Activated naive CD4-positive, alpha-beta T cell treated with anti-CD3 and anti-CD28 coated beads, Interleukin-2, amount 50 U/mL, for 72 hours (primary cell): ENCODE measurements at regions not wholly inside any gene's neighbourhood (a gene's known extent, or its start where the extent isn't known, plus 50 kb on each side); places are given as distances from the start of the nearest gene placed in this dataset.

Experiments
- ATAC-seq, 2 donors: fragments of 150-1000 bp; cut with Tn5 transposase; 2 replicates each; pipeline ENCODE4 v1.10.0; 2021; ENCODE audit warnings: mild to moderate bottlenecking in 2 of 2, moderate library complexity in 2 of 2
- DNase-seq, 2 donors: peaks; one replicate each; pipeline ENCODE4 v3.0.0; 2021 to 2022; ENCODE audit warnings: low spot score in 2 of 2
- H3K27ac Mint-ChIP-seq, 2 donors: one replicate each; pipeline ENCODE4 v1.8.0; 2022; ENCODE audit warnings: mild to moderate bottlenecking in 2 of 2, mixed read lengths in 2 of 2
- H3K36me3 Mint-ChIP-seq, 2 donors: one replicate each; pipeline ENCODE4 v1.8.0; 2022; ENCODE audit warnings: mixed read lengths in 2 of 2
- H3K9me3 Mint-ChIP-seq, 2 donors: one replicate each; pipeline ENCODE4 v1.8.0; 2022; ENCODE audit warnings: mixed read lengths in 2 of 2

DNA sequence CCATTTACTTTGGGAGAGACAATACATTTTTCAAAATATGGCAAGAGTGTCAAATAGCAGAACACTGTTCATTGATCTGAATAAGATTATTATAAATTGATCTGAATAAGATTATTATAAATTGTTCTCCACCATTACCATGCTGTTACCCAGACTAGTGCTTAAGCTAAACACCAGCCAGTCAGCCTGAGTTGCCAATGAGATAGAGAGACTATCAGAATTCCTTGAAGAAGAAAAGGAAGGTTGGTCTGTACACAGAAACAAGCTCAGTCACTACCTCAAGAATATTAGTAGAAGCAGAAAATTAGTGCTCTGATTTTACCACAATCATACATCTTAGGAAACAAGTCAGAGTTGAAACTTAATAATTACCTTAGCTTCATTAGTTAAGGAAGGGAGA, 469.8 kb downstream of the FOXG1 start:
- ATAC-seq (no peak), DNase-seq (no peak)
- peaks cover 4 to 5% of the 10 kb centered on the region in 2 donors for H3K9me3 Mint-ChIP-seq
- no peaks in the 10 kb centered on the region for H3K36me3 Mint-ChIP-seq
- no peak overlapping the region for H3K27ac Mint-ChIP-seq

DNA sequence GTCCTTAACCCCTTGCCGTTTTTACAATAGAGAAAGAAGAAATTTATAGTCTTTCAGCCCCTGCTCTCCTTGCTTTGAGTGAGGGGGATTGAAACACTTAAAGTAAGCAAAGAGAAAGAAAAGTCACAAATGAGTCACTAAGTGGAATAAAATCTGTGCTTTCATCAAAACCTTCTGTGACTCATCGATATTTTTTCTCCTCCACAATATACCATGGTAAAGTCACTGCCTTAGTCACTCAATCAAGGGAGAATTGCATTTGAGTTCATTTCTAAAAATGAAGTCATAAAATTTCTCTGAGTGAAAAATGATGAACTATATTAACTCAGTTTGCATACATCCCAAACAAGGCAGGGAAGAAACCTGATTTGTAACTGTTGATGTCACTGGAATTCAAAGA, 470.3 kb downstream of the FOXG1 start:
- ATAC-seq (no peak), DNase-seq (no peak)
- peaks cover 4 to 5% of the 10 kb centered on the region in 2 donors for H3K9me3 Mint-ChIP-seq
- H3K36me3 Mint-ChIP-seq: no peaks in the 10 kb centered on the region
- H3K27ac Mint-ChIP-seq: no peak overlapping the region

DNA sequence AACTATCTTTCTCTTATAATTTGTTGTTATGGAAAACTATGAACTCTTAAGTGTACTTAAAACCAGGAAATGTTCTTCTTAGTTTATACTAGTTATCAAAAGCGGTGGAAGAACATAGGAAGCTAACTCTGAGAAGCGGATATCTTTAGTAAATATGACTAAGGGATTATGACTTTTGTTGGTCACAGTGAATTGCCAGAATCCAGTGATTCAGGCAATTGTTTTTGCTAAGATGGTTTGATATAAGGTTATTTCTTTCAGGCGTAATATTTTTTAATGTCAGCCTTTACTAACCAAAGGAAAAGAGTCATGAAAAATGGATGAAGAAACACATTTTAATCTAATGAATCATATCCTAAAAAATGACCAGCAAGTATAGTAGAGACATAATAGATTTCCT, 473.5 kb downstream of the FOXG1 start:
- Mint-ChIP-seq H3K27ac (no peak overlapping the region), H3K36me3 (no peaks in the 10 kb centered on the region), H3K9me3 (peaks cover 8 to 16% of the 10 kb centered on the region in 2 donors)
- DNase-seq (no peak), ATAC-seq (no peak)

DNA sequence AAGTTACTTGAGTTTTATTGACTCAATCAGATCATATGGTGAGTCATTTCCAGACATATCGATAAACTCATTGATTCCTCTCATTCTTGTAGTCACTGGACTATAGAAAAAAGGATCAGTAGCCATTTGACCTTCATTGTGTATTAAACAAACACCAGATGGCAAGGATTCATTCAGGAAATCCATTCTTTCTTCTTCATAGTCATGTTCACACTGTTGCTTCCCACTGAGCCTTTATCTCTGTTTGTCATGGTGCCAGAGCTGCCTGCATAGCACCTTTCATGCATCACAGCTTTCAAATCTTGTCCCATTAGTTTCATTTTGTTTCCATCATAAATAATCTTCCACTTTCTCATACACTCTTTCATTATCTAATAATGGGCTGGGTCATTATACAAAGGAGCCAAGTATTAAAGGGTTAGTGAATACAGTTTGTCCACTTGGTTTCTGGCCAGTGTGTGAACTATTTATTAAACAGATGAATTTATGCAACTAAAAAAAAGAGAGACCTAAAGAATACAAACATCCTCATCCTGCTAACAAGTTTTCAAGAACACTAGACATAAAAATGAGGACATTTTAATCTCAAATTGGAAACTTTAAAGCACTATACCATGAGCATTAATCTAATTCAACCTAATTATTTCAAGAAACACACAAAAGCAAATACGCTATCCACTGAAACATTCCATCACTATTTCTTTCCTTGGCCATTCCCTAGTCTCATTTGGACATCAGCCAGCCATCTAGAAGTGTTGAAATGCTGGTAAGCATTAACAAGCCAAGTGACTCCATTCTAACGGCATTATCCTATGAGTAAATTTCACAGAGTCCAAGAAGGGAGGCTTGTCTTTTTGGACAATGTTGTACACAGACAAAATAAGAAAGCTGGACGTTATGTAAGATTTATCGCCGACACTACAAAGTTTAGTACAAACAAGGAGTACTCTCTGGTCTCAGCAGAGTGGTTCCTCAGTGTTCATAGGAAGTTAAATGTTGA, 476.5 kb downstream of the FOXG1 start:
- H3K27ac Mint-ChIP-seq: no peak overlapping the region
- H3K36me3 Mint-ChIP-seq: no peaks in the 10 kb centered on the region
- H3K9me3 Mint-ChIP-seq: peaks cover 17 to 31% of the 10 kb centered on the region in 2 donors
- ATAC-seq (no peak), DNase-seq (no peak)

DNA sequence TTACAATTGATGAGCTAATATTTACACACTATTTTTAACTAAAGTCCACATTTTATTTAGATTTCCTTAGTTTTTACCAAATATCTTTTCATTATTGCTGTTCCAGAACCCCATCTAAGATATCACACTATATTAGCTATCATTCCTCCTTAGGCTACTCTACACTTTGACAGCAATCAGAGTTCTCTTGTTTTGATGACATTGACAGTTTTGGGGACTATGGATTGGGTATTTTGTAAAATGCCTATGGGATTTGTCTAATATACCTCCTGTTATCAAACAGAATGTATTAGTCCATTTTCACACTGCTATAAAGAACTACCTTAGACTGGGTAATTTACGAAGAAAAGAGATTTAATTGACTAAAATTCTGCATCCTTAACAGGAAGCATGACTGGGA, 489.1 kb downstream of the FOXG1 start:
- ATAC-seq: no peak
- no peak for DNase-seq
- Mint-ChIP-seq H3K9me3 (peaks cover 8 to 18% of the 10 kb centered on the region in 2 donors), H3K27ac (no peak overlapping the region), H3K36me3 (peaks cover 0 to 8% of the 10 kb centered on the region in 2 donors)

DNA sequence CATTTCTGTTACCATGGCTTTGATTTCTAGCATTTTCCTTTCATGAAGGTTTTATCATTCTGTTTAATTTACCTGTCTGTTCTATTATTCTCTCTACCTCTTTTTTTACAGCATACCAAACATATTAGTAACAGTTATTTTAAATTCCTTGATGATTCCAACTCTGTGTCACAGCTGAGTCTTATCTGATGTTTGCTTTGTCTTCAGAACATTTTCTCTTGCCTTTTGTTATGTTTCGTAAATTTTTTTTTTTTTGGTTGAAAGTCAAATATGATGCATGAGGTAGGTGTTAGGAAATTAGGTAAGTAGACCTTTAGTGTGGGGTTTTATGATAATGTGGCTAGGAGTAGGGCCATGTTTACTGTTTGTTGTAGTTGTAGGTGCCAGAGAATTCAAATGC, 496.4 kb downstream of the FOXG1 start:
- DNase-seq: no peak
- H3K9me3 Mint-ChIP-seq: peaks cover 14 to 29% of the 10 kb centered on the region in 2 donors
- H3K36me3 Mint-ChIP-seq: peaks cover 0 to under 1% of the 10 kb centered on the region in 2 donors
- H3K27ac Mint-ChIP-seq: peak overlapping the region in 1 of 2 donors; percentile 4
- ATAC-seq: no peak

DNA sequence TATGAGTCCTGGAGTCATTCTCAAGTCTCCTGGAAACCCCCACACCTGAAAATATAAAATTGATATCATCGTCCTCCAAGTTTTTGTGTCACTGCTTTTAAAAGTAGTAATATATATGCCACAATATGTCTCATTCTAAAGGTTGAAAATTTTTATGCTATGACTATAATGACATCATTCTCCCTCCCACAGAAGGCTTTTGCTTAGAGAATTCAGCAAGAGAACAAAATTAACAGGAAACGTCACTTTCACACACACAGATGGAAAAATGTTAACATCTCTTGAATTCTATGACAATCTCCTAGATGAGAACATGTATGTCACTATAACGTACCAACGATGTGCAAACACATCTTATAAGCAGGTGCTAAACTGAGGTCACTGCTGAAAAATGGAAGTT, 498.3 kb downstream of the FOXG1 start:
- Mint-ChIP-seq H3K27ac (no peak overlapping the region), H3K36me3 (no peaks in the 10 kb centered on the region), H3K9me3 (peaks cover 14 to 24% of the 10 kb centered on the region in 2 donors)
- no peak for DNase-seq
- ATAC-seq: no peak

DNA sequence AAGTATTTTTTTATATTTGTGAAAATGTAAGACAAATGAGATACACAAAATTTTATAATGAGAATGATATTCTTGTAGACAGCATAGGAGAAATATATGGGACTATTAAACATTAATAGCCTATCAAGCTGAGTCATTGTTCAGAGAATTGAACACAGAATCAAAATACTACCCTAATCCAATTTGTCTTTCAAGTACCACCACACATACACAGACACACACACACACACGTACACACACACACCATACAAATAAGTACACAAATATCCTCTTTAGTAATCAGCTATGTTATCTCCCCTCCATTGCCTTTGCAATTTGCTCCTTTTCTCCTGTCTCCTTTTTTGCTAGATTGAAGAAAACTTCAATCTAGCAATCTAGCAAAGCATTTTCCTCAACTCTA, 499.3 kb downstream of the FOXG1 start:
- ATAC-seq (no peak), DNase-seq (no peak)
- Mint-ChIP-seq H3K9me3 (peaks cover 17 to 26% of the 10 kb centered on the region in 2 donors), H3K27ac (no peak overlapping the region), H3K36me3 (no peaks in the 10 kb centered on the region)

GRCh38 chr14:29271669-29272068, 505.1 kb downstream of the FOXG1 start:
- Mint-ChIP-seq H3K9me3 (peaks cover 20 to 25% of the 10 kb centered on the region in 2 donors), H3K36me3 (no peaks in the 10 kb centered on the region), H3K27ac (no peak overlapping the region)
- ATAC-seq (no peak), DNase-seq (no peak)

DNA sequence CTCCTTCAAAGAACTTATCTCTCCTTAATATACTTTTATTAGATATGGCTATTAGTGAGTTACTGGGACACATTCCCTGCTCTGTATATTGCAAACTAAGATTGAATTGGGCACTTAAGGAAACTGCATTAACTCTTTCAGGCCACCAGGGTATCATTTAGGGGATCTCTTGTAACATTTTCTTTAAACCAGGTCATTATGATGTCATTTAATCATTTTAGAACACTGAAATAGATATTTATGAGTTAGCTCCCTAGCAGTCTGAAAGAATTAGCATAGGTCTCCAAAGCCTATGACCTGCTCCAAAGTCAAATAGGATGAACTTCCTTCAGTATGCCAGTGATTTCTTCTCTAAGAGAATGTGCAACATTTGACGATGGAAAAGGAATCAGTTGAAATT, 506.9 kb downstream of the FOXG1 start:
- H3K9me3 Mint-ChIP-seq: peaks cover 15 to 17% of the 10 kb centered on the region in 2 donors
- no peak for ATAC-seq
- no peak overlapping the region for H3K27ac Mint-ChIP-seq
- H3K36me3 Mint-ChIP-seq: no peaks in the 10 kb centered on the region
- DNase-seq: no peak

- Mint-ChIP-seq H3K27ac (no peak overlapping the region), H3K36me3 (no peaks in the 10 kb centered on the region), H3K9me3 (peaks cover 15 to 17% of the 10 kb centered on the region in 2 donors)
- ATAC-seq (no peak), DNase-seq (no peak)
These were observed 508.5 kb downstream of the FOXG1 start for GRCh38 chr14:29274890-29275596.

DNA sequence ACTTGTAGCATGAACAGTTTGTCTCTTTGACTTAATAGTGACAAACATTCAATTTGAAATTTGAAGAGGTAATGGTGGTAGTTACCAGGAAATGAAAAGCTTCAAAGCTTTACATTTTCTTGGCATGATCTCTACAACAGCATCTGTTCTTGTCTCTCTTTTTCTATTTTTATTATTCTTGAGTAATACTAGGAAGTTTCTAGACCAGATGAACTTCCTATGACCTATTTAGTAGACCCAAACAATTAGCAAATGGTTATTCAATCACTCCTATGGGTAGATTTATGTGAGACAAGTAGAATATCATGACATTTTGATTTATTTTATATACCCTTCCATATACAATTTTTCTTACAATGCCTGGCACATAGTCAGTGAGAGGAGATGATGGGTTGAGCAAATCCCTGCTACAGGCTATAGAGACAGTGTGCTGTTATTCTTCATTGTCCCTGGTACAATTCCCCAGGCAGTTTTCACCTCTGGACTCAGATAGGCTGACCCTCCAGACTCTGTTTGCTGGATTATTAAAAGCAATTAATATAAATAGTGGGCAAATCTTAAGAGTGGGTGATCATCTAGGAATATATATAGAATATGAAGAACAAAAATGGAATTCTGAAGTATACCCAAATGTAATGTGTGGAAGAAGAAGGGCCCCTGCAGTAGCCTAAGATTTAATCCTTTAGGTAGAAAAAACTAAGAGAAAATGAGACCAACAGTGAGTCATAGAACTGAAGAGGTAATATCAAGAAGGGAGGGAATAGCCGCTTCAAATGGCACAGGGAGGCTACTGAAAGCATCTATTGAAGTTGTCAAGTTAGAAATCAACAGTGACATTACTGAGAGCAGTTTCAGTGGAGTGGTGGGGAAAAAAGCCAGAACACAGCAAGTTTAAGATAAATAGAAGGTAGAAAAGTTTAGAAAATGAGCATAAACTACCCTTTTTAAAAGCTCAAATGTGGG, 512.0 kb downstream of the FOXG1 start:
- Mint-ChIP-seq H3K36me3 (no peaks in the 10 kb centered on the region), H3K27ac (no peak overlapping the region), H3K9me3 (peaks cover 10 to 12% of the 10 kb centered on the region in 2 donors)
- no peak for ATAC-seq
- no peak for DNase-seq

DNA sequence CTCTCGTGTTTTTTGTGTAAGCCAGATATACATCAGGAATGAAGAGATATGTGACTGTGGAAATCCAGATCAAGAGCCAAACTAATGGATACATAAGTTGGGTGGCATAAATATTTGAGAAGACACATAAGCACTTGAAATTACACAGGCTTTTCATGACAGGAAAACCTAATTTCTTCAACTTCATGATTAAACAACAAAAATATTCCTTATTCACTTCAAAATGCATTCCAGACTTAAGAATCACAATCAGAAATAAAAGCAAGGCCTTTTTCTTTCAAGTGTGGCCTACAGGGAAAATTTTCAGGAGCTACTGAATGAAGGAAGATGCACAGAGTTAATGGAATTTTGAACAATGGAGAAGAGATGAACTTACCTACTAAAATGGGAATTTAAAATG, 515.6 kb downstream of the FOXG1 start:
- H3K36me3 Mint-ChIP-seq: no peaks in the 10 kb centered on the region
- H3K27ac Mint-ChIP-seq: no peak overlapping the region
- H3K9me3 Mint-ChIP-seq: peaks cover 4 to 7% of the 10 kb centered on the region in 2 donors
- ATAC-seq (no peak), DNase-seq (no peak)

GRCh38 chr14:29290441-29290840, 523.9 kb downstream of the FOXG1 start:
- ATAC-seq (no peak), DNase-seq (no peak)
- Mint-ChIP-seq H3K36me3 (peaks cover 6 to 8% of the 10 kb centered on the region in 2 donors), H3K9me3 (peaks cover 20 to 30% of the 10 kb centered on the region in 2 donors), H3K27ac (no peak overlapping the region)

DNA sequence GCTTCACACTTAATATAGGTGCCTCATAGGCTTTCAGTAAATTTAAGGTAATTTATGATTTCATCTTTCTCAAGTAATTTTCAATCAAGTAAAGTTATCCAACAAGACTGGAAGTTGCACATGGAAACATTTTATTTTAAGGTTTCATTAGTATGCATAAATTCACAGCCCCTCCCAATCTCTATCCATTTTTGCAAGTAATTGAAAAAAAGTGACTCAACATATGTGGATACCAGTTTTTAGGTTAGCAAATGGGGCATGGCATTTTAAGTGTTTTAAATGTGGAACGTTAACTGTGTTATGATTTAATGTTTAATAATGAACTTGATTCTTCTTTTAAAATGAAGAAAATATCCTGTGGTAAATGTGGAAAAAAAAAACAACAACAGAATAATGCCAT, 532.8 kb downstream of the FOXG1 start:
- H3K36me3 Mint-ChIP-seq: peaks cover under 1 to 7% of the 10 kb centered on the region in 2 donors
- H3K9me3 Mint-ChIP-seq: peaks cover 30 to 35% of the 10 kb centered on the region in 2 donors
- no peak for DNase-seq
- ATAC-seq: no peak
- H3K27ac Mint-ChIP-seq: no peak overlapping the region

DNA sequence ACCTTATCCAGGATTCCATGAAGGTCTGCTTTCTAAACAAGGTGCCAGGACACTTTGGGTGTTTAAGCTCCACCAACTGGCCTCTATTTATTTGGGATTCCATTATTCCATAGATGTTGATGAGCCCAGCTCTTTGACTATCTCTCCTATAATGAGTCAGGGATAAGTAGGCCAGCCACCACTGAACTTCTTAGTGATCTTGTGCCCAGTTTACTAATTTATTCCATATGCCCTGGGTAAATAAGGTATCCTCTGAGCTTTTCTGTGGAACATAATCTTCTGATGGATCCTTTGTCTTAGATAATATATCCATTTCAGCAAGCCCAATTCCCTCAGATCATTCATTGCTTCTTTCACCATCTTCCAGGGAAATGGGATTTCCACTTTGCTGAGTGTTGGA, 535.0 kb downstream of the FOXG1 start:
- Mint-ChIP-seq H3K36me3 (peaks cover 0 to 6% of the 10 kb centered on the region in 2 donors), H3K27ac (no peak overlapping the region), H3K9me3 (peaks cover 27 to 40% of the 10 kb centered on the region in 2 donors)
- no peak for ATAC-seq
- no peak for DNase-seq
